ENCODE measurements at regions not wholly inside any gene's neighbourhood (a gene's known extent, or its start where the extent isn't known, plus 50 kb on each side); places are given as distances from the start of the nearest gene placed in this dataset.

GRCh38 chr13:85728811-85729210 lies 70.4 kb downstream of the SLITRK6 start:
- H3K9me3 ChIP-seq, result no peaks in the 10 kb centered on the region
- no peak for DNase-seq
- H3K4me3 ChIP-seq (replicated peaks in 1 of 3), result no peak overlapping the region
- TF ChIP-seq CTCF (IDR thresholded peaks at IDR 0.05), result no peak
- no peak for TF ChIP-seq POLR2A (IDR thresholded peaks at IDR 0.05)
- H3K36me3 ChIP-seq, result no peaks in the 10 kb centered on the region
- no peaks in the 10 kb centered on the region for H3K27me3 ChIP-seq
- no peaks in the 10 kb centered on the region for H3K4me1 ChIP-seq
- intact Hi-C loops (cut with DNase I), result no loop called here
- H3K27ac ChIP-seq, result no peak overlapping the region

GRCh38 chr13:85725433-85725832 lies 73.8 kb downstream of the SLITRK6 start:
- H3K4me3 ChIP-seq (replicated peaks in 1 of 3), result no peak overlapping the region
- H3K36me3 ChIP-seq, result no peaks in the 10 kb centered on the region
- no peak for DNase-seq
- WGBS, 2 donors, result 93% methylated on average over 2 of the region's 2 CpGs
- H3K4me1 ChIP-seq, result no peaks in the 10 kb centered on the region
- intact Hi-C loops (cut with DNase I), result no loop called here
- H3K27ac ChIP-seq, result no peak overlapping the region
- no peaks in the 10 kb centered on the region for H3K9me3 ChIP-seq
- no peak for TF ChIP-seq POLR2A (IDR thresholded peaks at IDR 0.05)
- no peak for TF ChIP-seq CTCF (IDR thresholded peaks at IDR 0.05)
- H3K27me3 ChIP-seq, result no peaks in the 10 kb centered on the region

GRCh38 chr13:85724546-85725432 lies 74.4 kb downstream of the SLITRK6 start:
- WGBS, 2 donors, result 85 to 89% methylated on average over 11 to 12 of the region's 12 CpGs
- no peak overlapping the region for H3K4me3 ChIP-seq (replicated peaks in 1 of 3)
- no peaks in the 10 kb centered on the region for H3K27me3 ChIP-seq
- H3K36me3 ChIP-seq, result no peaks in the 10 kb centered on the region
- TF ChIP-seq CTCF (IDR thresholded peaks at IDR 0.05) (no peak), POLR2A (IDR thresholded peaks at IDR 0.05) (no peak)
- H3K27ac ChIP-seq, result no peak overlapping the region
- DNase-seq, result no peak
- no peaks in the 10 kb centered on the region for H3K9me3 ChIP-seq
- H3K4me1 ChIP-seq, result no peaks in the 10 kb centered on the region
- intact Hi-C loops (cut with DNase I), result no loop called here

- WGBS, 2 donors, result 87 to 93% methylated on average over 1 of the region's 1 CpG
Measured at GRCh38 chr13:85719749-85720148, 79.5 kb downstream of the SLITRK6 start.

More at GRCh38 chr13:85719749-85720148, 79.5 kb downstream of the SLITRK6 start:
- no peaks in the 10 kb centered on the region for H3K9me3 ChIP-seq
- H3K36me3 ChIP-seq, result no peaks in the 10 kb centered on the region
- TF ChIP-seq CTCF (IDR thresholded peaks at IDR 0.05) (no peak), POLR2A (IDR thresholded peaks at IDR 0.05) (no peak)
- no peak for DNase-seq
- no peak overlapping the region for H3K4me3 ChIP-seq (replicated peaks in 1 of 3)
- H3K27me3 ChIP-seq, result no peaks in the 10 kb centered on the region
- H3K4me1 ChIP-seq, result no peaks in the 10 kb centered on the region
- intact Hi-C loops (cut with DNase I), result no loop called here
- H3K27ac ChIP-seq, result no peak overlapping the region
